Suprapubic skin (tissue), 4 donors: ENCODE measurements at regions not wholly inside any gene's neighbourhood (a gene's known extent, or its start where the extent isn't known, plus 50 kb on each side); places are given as distances from the start of the nearest gene placed in this dataset.

Experiments
- DNase-seq, 2 donors: peaks; one replicate each; pipeline ENCODE4 v3.0.0-alpha.2; 2019; ENCODE audit warnings: low spot score in 2 of 2
- H3K27ac ChIP-seq: fragments of 200-600 bp; sonication (generic); one replicate; pipeline ENCODE4 v1.5.1; 2019
- H3K27me3 ChIP-seq: fragments of 200-600 bp; sonication (generic); one replicate; pipeline ENCODE4 v1.5.1; 2019
- H3K36me3 ChIP-seq: fragments of 200-600 bp; sonication (generic); one replicate; pipeline ENCODE4 v1.5.1; 2019
- H3K4me1 ChIP-seq: fragments of 200-600 bp; sonication (generic); one replicate; pipeline ENCODE4 v1.5.1; 2019
- H3K4me3 ChIP-seq: fragments of 200-600 bp; sonication (generic); one replicate; pipeline ENCODE4 v1.5.1; 2019; ENCODE audit warnings: mild to moderate bottlenecking
- H3K9me3 ChIP-seq: fragments of 200-600 bp; sonication (generic); one replicate; pipeline ENCODE4 v1.5.1; 2019
- EP300 ChIP-seq: sonication (generic); formaldehyde crosslinking; IDR thresholded peaks from one replicate; pipeline ENCODE4 v1.6.1; 2017; ENCODE audit warnings: antibody characterized with exemption
- POLR2A ChIP-seq, 2 donors: fragments of 450-650 bp; IDR thresholded peaks; one replicate each; pipeline ENCODE4 v1.6.1; 2017; ENCODE audit warnings: antibody characterized with exemption in 2 of 2, mild to moderate bottlenecking in 2 of 2, moderate library complexity in 2 of 2
- POLR2AphosphoS5 ChIP-seq, 3 donors: sonication (generic); formaldehyde crosslinking; IDR thresholded peaks; one replicate each; pipeline ENCODE4 v1.6.1; 2017; ENCODE audit warnings: antibody characterized with exemption in 3 of 3
- WGBS: methylation state at CpG from one replicate; pipeline ENCODE4 v1.1.5; 2018; 5-methylcytosine and 5-hydroxymethylcytosine counted together
- TF ChIP-seq, protein P1 (sequence below), 2 donors: fragments of 200-600 bp in 1 of 2; fragments of 450-650 bp in 1 of 2; sonication (generic) in 1 of 2; IDR thresholded peaks; one replicate each; pipeline ENCODE4 v1.5.1; 2016 to 2019; ENCODE audit warnings: antibody characterized with exemption in 2 of 2, mild to moderate bottlenecking in 1 of 2, moderate library complexity in 1 of 2

DNA sequence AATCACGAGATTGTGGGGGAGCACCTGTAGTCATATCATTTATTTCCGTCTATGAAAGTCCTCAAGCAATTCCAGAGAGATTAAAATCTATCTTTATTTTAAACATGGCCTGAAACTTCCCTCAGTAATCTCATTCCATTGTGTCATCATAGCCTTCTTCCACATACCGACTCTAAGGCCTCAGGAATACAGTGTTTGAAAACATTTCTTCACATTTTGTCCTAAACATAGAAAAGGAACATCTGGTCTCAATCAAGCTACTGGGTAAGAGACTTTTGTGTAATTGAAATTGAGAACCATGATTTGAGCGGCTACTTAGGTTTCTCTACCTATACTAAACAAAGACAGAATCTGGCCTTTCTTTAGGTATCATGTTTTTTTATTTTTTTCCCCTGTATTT is 78.0 kb upstream of the ELMO1 start:
- TF ChIP-seq, protein P1, sequence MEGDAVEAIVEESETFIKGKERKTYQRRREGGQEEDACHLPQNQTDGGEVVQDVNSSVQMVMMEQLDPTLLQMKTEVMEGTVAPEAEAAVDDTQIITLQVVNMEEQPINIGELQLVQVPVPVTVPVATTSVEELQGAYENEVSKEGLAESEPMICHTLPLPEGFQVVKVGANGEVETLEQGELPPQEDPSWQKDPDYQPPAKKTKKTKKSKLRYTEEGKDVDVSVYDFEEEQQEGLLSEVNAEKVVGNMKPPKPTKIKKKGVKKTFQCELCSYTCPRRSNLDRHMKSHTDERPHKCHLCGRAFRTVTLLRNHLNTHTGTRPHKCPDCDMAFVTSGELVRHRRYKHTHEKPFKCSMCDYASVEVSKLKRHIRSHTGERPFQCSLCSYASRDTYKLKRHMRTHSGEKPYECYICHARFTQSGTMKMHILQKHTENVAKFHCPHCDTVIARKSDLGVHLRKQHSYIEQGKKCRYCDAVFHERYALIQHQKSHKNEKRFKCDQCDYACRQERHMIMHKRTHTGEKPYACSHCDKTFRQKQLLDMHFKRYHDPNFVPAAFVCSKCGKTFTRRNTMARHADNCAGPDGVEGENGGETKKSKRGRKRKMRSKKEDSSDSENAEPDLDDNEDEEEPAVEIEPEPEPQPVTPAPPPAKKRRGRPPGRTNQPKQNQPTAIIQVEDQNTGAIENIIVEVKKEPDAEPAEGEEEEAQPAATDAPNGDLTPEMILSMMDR (IDR thresholded peaks at IDR 0.05) = no peak
- no peak for TF ChIP-seq EP300
- TF ChIP-seq POLR2AphosphoS5 (IDR thresholded peaks at IDR 0.05) = no peak
- TF ChIP-seq POLR2A (IDR thresholded peaks at IDR 0.05) = no peak
- no peaks in the 10 kb centered on the region for H3K36me3 ChIP-seq
- H3K4me1 ChIP-seq = no peaks in the 10 kb centered on the region
- no peak overlapping the region for H3K27ac ChIP-seq
- 74% methylated on average over 4 of the region's 4 CpGs for WGBS
- H3K9me3 ChIP-seq = no peaks in the 10 kb centered on the region
- no peak overlapping the region for H3K4me3 ChIP-seq
- DNase-seq = no peak
- H3K27me3 ChIP-seq = no peaks in the 10 kb centered on the region

DNA sequence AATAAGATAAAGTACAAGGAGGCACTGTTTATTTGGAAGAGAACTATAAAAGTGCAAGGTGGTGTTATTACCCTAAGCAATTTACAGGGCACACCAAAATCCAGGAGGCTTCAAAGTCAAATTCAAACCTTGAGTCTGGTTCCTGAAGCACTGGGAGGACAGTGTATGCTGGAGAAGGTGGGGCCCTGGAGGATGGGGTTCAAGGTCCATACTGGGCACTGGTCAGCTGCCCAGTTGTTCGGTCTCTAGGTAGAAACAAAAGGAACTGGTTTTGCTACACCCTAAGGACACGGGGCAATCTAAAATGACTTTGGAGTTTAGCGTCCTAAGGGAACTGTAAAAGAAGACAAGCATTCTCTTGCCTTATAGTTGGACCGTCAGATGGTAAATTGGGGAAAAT is 78.4 kb upstream of the ELMO1 start:
- H3K4me3 ChIP-seq = no peak overlapping the region
- H3K36me3 ChIP-seq = no peaks in the 10 kb centered on the region
- H3K27ac ChIP-seq = no peak overlapping the region
- no peaks in the 10 kb centered on the region for H3K27me3 ChIP-seq
- 90% methylated on average over 4 of the region's 4 CpGs for WGBS
- H3K9me3 ChIP-seq = no peaks in the 10 kb centered on the region
- H3K4me1 ChIP-seq = no peaks in the 10 kb centered on the region
- DNase-seq = no peak
- no peak for TF ChIP-seq POLR2AphosphoS5 (IDR thresholded peaks at IDR 0.05)

DNA sequence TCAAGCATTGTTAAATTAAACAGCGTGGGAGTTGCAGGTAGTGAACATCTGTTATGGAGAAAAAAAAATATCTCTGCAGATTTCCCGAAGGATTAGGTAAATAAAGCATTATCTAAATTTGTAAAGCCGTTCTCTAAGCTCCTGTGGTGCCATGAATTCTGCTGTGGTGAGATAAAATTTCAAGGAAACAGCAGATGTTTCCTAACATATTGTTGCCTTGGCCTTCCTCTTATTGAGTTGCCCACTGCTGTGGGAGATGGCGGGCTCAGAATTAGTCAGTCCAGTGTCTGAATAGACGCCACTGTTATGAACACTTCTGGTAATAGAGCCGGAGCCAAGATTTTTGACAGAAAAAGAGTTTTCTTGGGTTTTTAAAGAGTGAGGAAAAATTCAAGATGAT is 82.6 kb upstream of the ELMO1 start:
- no peak for TF ChIP-seq POLR2A (IDR thresholded peaks at IDR 0.05)
- Histone ChIP-seq H3K27ac (no peak overlapping the region), H3K36me3 (no peaks in the 10 kb centered on the region), H3K4me3 (no peak overlapping the region), H3K27me3 (no peaks in the 10 kb centered on the region), H3K4me1 (peaks cover 3% of the 10 kb centered on the region), H3K9me3 (no peaks in the 10 kb centered on the region)
- DNase-seq = no peak
- WGBS = 75% methylated on average over 6 of the region's 6 CpGs

DNA sequence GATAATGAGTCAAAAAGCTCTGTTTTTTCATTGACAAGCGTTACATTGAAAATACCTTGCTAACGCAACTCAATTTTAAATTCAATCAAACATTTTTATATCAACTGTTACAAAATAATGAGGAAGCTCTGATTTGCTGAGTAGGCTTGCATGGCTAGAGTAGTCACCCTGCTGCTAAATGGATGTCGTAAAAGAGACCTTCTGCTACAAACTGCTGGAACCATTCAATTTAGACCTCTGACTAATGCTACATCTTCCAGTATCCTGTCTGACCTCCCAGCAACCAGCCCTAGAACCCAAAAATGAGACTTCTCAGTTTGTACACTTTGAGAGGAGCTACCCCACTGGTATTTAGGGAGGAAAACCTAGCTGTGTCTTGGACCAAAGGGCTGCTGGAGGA is 84.0 kb upstream of the ELMO1 start:
- Histone ChIP-seq H3K27ac (no peak overlapping the region), H3K27me3 (no peaks in the 10 kb centered on the region)
- WGBS = 74% methylated on average over 3 of the region's 3 CpGs

DNA sequence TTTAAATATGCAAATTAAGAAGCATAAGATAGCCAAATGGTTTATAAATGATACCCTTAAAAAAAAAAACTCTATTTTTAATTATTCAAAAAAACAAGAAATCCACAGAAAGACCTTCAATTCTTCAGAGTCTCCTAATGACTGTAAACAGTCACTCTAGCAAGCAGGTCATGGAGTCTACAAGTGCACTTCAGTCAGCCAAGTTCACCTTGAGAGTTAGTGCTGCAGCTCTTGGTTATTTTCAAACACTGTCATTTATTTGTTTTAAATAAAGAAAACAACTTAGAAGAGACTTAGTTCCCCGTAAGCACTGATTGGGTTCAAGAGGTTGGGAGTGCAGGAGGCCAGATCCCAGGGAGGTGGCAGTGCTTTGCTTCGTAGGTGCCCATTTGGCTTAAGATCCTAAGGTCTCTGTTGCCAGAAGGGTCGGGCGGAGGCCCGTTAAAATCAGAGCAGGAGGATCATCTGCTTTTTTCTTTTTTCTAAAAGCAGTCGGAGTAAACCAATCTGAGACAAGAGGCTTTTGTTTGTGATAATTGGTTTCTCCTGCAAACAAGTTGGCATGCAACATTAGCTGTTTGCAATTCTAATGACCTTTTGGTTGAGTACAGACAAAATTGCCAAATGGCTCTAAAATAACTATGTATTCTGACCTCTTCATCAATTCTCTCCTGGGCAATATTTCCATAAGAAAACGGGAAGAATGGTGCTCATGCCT is 86.4 kb upstream of the ELMO1 start:
- TF ChIP-seq POLR2A (IDR thresholded peaks at IDR 0.05) = no peak
- TF ChIP-seq EP300 = no peak
- no peaks in the 10 kb centered on the region for H3K36me3 ChIP-seq
- no peak overlapping the region for H3K27ac ChIP-seq
- no peaks in the 10 kb centered on the region for H3K9me3 ChIP-seq
- peaks cover 12% of the 10 kb centered on the region for H3K4me1 ChIP-seq
- WGBS = 40% methylated on average over 7 of the region's 7 CpGs
- no peak for DNase-seq
- H3K27me3 ChIP-seq = no peaks in the 10 kb centered on the region
- no peak overlapping the region for H3K4me3 ChIP-seq

More for the DNA sequence above, 84.0 kb upstream of the ELMO1 start:
- H3K9me3 ChIP-seq = no peaks in the 10 kb centered on the region
- DNase-seq = no peak
- no peak for TF ChIP-seq POLR2A (IDR thresholded peaks at IDR 0.05)
- TF ChIP-seq, protein P1 (IDR thresholded peaks at IDR 0.05) = no peak
- no peak for TF ChIP-seq EP300
- no peak for TF ChIP-seq POLR2AphosphoS5 (IDR thresholded peaks at IDR 0.05)
- no peaks in the 10 kb centered on the region for H3K36me3 ChIP-seq
- H3K4me1 ChIP-seq = peaks cover 12% of the 10 kb centered on the region
- no peak overlapping the region for H3K4me3 ChIP-seq

DNA sequence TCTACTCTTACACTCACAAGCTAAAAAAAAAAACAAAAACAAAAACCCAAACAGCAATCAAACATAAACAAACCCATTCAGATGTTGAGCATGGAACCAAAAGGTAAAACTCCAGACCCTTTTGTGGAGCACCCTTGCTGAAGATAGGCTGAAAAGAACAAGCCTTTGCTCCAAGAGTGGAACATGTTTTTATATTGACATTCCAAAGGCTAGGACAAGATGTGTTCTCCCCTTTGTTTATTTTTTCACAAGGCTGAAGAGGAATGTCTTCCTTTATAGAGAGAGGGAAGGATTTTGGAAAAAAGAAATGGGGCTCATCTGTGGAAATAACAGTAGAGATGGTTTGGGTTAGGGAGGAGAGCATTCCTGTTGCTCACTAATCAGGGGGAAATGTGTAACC is 87.2 kb upstream of the ELMO1 start:
- TF ChIP-seq POLR2AphosphoS5 (IDR thresholded peaks at IDR 0.05) = no peak
- TF ChIP-seq EP300 = no peak
- TF ChIP-seq, protein P1 (IDR thresholded peaks at IDR 0.05) = no peak
- TF ChIP-seq POLR2A (IDR thresholded peaks at IDR 0.05) = no peak
- Histone ChIP-seq H3K27ac (peak overlapping the region; percentile 21), H3K4me3 (no peak overlapping the region), H3K9me3 (no peaks in the 10 kb centered on the region), H3K4me1 (peaks cover 12% of the 10 kb centered on the region), H3K27me3 (no peaks in the 10 kb centered on the region), H3K36me3 (no peaks in the 10 kb centered on the region)
- DNase-seq = no peak

DNA sequence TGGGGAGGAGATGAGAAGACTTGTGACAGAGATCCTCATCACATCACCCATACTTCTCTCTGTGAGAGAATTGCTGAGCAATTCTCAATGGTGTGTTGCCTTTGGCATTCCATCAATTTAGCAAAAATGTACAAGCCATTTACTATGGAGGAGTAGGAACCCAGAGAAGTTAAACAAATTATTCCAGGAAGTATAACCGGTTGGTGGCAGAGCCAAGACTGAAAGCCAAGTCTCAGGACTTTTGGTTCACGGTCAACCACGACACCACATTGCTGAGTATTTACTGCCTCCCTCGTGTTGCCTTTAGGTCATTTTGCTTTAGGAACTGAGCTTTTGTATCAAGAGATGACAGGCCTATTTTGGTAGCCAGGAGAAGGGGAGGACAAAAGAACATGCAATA is 88.0 kb upstream of the ELMO1 start:
- Histone ChIP-seq H3K4me3 (no peak overlapping the region), H3K27ac (peak overlapping the region; percentile 21), H3K36me3 (no peaks in the 10 kb centered on the region), H3K9me3 (no peaks in the 10 kb centered on the region), H3K27me3 (no peaks in the 10 kb centered on the region), H3K4me1 (peaks cover 12% of the 10 kb centered on the region)
- no peak for DNase-seq
- TF ChIP-seq EP300 (no peak), POLR2AphosphoS5 (IDR thresholded peaks at IDR 0.05) (no peak), POLR2A (IDR thresholded peaks at IDR 0.05) (no peak)
- TF ChIP-seq, protein P1 (IDR thresholded peaks at IDR 0.05) = no peak
- WGBS = 41% methylated on average over 4 of the region's 4 CpGs
